ENCODE measurements at regions not wholly inside any gene's neighbourhood (a gene's known extent, or its start where the extent isn't known, plus 50 kb on each side); places are given as distances from the start of the nearest gene placed in this dataset.

DNA sequence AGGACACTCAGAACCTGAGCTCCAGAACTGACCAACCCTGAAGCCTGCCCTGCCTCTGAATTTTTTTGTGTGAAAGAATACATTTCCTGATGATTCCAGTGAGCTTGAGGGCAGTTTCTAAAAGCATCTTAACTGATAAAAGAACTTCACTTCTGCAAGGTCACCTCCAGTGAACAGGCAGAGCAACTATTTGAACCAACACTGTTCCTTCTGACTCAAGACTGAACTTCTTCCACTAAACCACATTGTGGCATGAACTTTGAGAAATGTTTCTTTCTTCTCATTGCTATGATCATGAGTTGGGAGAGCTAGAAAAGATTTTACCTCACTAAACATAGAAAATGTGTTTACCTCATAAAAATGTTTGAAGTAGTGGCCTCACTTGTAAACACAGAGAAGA lies 83.8 kb upstream of the SERTAD2 start:
- H4K91ac ChIP-seq (ENCODE audit: insufficient read depth, low read depth, low read length), result no peak overlapping the region
- H2AK5ac ChIP-seq (ENCODE audit: low read depth, low read length), result no peak overlapping the region; the same call in 1 of the 2 replicates
- intact Hi-C loops (cut with micrococcal nuclease), result no loop called here
- no peaks in the 10 kb centered on the region; a peak in 1 of 4 replicates for H3K79me1 ChIP-seq (ENCODE audit: low read depth in 1 of 2, low read length in 2 of 2)
- peaks cover 2% of the 10 kb centered on the region; the same call in 1 of the 2 replicates for H3K4me1 ChIP-seq (ENCODE audit: control insufficient read depth, insufficient read depth, low read length)
- no peak overlapping the region for H3K14ac ChIP-seq (replicated peaks; ENCODE audit: low read depth, low read length)
- no TSS peak for BruUV-seq (replicated peaks)
- no peaks in the 10 kb centered on the region for H3K9me3 ChIP-seq (ENCODE audit: control insufficient read depth, insufficient read depth, low read length)
- DNase-seq (peak; percentile 41), ATAC-seq (ENCODE audit: low read depth) (peak; percentile 32)
- no peak overlapping the region for H4K8ac ChIP-seq (ENCODE audit: low read depth in 2 of 2, low read length in 2 of 2)
- no peak overlapping the region for H2BK15ac ChIP-seq (ENCODE audit: low read depth, low read length)
- peaks cover 3% of the 10 kb centered on the region; the same call in 1 of the 2 replicates for H3K9me1 ChIP-seq (ENCODE audit: insufficient read depth, low read length)
- CTCF ChIA-PET, result interaction anchor here (1.4 kb wide), 1 partner anchor 9 kb away, joined by 4 read pairs; no protein-coding TSS in a partner anchor
- no peak overlapping the region for H2BK5ac ChIP-seq (ENCODE audit: low read depth, low read length, poor library complexity, severe bottlenecking)
- no peak overlapping the region; the same call in 1 of the 2 replicates for H4K5ac ChIP-seq (ENCODE audit: low read depth, low read length)
- no peak overlapping the region for H2AFZ ChIP-seq (replicated peaks; ENCODE audit: low read length, poor library complexity)
- no peak overlapping the region for H3K4me3 ChIP-seq (ENCODE audit: insufficient read depth, low read depth, low read length)
- TF ChIP-seq POLR2A (IDR thresholded peaks at IDR 0.05; ENCODE audit: low read depth, low read length), result no peak
- no peak for TF ChIP-seq NFE2L2 (IDR thresholded peaks at IDR 0.05; ENCODE audit: low read depth, low read length)
- TF ChIP-seq, protein P1, sequence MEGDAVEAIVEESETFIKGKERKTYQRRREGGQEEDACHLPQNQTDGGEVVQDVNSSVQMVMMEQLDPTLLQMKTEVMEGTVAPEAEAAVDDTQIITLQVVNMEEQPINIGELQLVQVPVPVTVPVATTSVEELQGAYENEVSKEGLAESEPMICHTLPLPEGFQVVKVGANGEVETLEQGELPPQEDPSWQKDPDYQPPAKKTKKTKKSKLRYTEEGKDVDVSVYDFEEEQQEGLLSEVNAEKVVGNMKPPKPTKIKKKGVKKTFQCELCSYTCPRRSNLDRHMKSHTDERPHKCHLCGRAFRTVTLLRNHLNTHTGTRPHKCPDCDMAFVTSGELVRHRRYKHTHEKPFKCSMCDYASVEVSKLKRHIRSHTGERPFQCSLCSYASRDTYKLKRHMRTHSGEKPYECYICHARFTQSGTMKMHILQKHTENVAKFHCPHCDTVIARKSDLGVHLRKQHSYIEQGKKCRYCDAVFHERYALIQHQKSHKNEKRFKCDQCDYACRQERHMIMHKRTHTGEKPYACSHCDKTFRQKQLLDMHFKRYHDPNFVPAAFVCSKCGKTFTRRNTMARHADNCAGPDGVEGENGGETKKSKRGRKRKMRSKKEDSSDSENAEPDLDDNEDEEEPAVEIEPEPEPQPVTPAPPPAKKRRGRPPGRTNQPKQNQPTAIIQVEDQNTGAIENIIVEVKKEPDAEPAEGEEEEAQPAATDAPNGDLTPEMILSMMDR (conservative IDR thresholded peaks at IDR 0.05; ENCODE audit: low read depth, low read length), result no peak
- TF ChIP-seq MAZ (IDR thresholded peaks at IDR 0.05; ENCODE audit: borderline replicate concordance, low read depth, low read length), result no peak
- no peak for TF ChIP-seq BHLHE40 (IDR thresholded peaks at IDR 0.05; ENCODE audit: low read depth, low read length)
- no peak overlapping the region for H3K18ac ChIP-seq (ENCODE audit: low read depth, low read length)
- H3K9ac ChIP-seq (ENCODE audit: low read depth, low read length), result no peak overlapping the region
- no peak overlapping the region for H3K27ac ChIP-seq (ENCODE audit: insufficient read depth, low read length)
- in situ Hi-C loops (cut with MboI; ENCODE audit: low sequenced_read_pairs), result no loop called here
- peak overlapping the region; percentile 59 for H3K23ac ChIP-seq (ENCODE audit: low read depth, low read length)
- dilution Hi-C loops (cut with HindIII; ENCODE audit: low sequenced_read_pairs, unreplicated experiment), result no loop called here
- no peak overlapping the region for H2BK120ac ChIP-seq (ENCODE audit: low read depth, low read length)
- H4K20me1 ChIP-seq (ENCODE audit: insufficient read depth, low read length), result no peaks in the 10 kb centered on the region
- POLR2A ChIA-PET (ENCODE audit: unreplicated experiment), result no interaction called here
- no peak overlapping the region; the same call in 1 of the 2 replicates for H3K4ac ChIP-seq (ENCODE audit: low read depth, low read length)
- no peak overlapping the region for H2AK9ac ChIP-seq (replicated peaks; ENCODE audit: low read depth, low read length, poor library complexity)
- no peak overlapping the region; the same call in 1 of the 2 replicates for H3K4me2 ChIP-seq (ENCODE audit: low read depth, low read length)
- H3K56ac ChIP-seq (ENCODE audit: extremely low read depth, insufficient read depth, low read length), result no peak overlapping the region
- no peak overlapping the region for H2BK20ac ChIP-seq (ENCODE audit: low read depth, low read length)
- H3K36me3 ChIP-seq (ENCODE audit: control insufficient read depth, insufficient read depth, low read length), result no peaks in the 10 kb centered on the region
- no peaks in the 10 kb centered on the region for H3K27me3 ChIP-seq (ENCODE audit: control insufficient read depth, insufficient read depth, low read length)

Data from IMR-90 (cell line).